HG03520 (cell line): ENCODE measurements at regions not wholly inside any gene's neighbourhood (a gene's known extent, or its start where the extent isn't known, plus 50 kb on each side); places are given as distances from the start of the nearest gene placed in this dataset.
"Not testable (repeated sequence)": the region's sequence is repeated elsewhere in the genome, so short reads cannot be mapped to it uniquely, and the experiment has no call there.

Experiments used
- ATAC-seq: cut with Tn5 transposase; IDR thresholded peaks from one replicate; pipeline ENCODE4 v1.9.1; 2021; ENCODE audit warnings: mild to moderate bottlenecking, moderate library complexity; ENCODE audit not compliant: unreplicated experiment

DNA sequence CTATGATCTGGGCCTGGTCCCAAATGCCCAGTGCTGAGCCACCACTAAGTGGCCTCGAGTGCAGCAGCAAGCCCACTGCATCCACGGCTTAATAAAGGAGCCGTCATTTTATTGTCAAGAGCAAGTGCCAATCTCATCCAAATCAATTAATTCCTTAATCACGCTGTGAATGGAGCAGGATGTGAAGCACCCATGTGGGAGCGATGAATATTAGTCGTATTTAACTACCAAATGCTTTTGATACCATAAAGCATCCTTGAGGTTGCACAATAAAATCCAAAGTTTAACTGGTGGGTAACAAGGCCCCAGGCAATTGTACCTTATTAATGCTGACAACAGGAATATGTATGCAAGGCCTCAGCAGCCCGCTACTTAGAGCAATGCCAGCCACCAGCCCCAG is 226.0 kb upstream of the C16orf82 start:
- ATAC-seq: no peak

DNA sequence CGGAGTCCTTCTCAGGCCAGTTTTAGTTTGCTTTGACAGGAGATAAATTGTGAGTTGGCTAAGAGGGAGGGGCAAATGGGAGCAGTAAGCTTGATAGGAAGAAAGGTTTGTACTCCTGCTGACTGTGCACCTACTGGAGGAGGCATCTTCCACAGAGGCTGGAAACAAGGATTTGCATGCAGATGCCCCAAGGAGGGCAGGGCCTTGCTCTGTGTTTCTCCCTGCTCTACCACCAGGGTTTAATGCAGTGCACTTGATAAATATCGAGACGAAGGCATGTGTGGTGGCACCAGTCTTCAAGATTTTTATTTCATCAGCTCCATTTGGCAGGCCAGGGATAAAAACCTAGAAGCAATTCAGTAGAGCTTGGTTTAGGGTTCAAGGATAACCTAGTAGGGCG is 210.5 kb upstream of the C16orf82 start:
- no peak for ATAC-seq

DNA sequence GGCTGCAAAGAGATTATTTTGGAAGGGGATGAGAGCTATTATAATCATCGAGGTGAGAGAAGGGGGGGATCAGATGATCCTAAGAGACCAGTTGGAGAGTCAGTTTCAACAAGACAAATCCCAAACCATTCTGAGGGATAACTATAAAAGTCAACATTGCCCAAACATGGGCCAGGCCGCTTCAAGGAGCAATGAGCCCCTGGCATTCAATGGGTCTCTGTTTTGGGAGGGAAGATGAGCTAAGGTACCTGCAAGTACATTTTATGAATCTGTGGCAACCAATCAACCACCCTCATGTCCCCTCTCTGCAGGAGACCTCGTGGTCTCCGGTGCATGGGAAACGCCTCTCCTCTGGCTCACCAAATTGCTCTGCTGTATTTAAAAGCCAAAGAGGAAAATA is 209.9 kb upstream of the C16orf82 start:
- no peak for ATAC-seq

DNA sequence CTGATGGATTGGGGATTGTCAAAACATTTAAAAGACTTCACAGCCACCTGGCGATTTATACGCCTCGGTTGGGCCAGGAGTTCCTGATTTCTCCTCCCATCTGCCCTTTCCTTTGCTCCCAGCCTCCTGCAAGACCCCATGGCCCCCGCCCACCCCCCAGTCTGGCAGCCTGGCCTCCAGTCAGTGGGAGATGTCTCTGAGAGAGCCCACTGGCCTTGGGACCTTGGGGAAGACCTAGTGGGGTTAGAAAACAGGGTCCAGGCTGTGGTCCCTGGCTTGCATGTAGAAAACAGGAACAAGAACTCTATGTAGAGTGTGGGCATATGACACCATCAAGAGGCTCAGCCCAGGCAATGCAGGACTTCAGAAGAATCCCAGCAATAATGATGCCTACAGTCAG is 209.4 kb upstream of the C16orf82 start:
- ATAC-seq: no peak

DNA sequence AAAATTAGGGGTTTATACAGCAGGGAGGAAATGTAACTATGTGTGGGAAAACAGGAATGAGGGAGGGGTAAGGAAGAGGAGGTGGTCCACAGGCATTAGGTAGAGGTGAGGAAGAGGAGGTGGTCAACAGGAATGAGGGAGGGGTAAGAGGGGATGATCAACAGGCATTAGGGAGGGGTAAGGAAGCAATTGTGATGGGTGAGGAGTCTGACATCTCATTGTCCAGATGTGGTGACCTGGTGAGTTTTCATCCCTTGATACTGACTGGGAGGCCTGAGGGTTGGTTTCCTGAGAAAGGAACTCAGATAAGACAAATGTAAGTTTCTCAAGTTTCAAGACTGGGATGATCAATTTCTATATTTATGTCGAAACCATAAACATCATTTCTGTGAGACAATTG is 206.2 kb upstream of the C16orf82 start:
- ATAC-seq: no peak

DNA sequence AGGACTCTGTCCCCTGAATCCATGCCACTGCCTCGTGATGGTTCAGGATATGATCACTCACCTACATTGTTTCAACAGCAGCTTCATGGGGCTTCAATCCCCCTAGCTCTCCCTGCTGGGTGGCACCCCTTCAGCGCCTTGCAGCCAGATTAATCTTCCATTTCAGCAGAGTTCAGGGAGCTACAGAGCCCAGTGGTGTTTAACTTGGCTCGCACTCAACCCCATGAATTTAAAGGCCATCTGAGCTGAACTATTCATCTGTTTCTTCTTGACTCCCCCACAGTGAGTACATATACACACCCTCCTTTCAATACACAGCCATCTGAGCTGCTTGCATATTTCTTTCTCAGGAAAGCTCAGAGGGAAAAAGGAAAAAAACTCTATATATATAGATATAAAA is 202.8 kb upstream of the C16orf82 start:
- ATAC-seq: no peak

DNA sequence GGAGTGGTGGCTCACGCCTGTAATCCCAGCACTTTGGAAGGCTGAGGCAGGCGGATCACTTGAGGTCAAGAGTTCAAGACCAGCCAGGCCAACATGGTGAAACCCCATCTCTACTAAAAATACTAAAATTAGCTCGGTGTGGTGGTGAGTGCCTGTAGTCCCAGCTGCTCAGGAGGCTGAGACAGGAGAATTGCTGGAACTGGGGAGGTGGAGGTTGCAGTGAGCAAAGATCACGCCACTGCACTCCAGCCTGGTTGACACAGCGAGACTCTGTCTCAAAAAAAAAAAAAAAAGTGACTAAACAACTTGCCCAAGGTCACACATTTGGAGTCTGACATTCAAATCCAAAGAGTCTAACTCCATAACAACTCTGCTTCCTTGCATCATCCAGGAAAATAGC is 192.4 kb upstream of the C16orf82 start:
- not testable (repeated sequence) for ATAC-seq

DNA sequence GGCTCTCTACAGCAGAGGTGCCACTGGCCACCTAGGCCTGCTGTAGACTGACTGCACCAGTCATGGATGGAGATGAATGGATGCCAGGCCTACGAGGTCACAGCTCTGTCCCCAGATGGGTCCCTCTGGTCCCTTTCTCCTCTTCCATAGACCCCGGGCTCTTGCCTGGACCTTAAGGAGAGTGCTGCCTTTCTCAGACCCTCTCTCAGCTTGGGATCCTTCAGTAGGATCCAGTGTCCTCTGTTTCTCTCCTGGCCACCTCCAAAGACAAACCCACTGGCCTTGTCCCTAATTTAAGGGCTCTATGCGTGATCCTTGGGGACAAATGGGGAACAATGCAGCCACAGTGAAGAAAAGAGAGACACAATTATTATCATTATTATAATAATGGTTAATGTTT is 189.3 kb upstream of the C16orf82 start:
- ATAC-seq: no peak

DNA sequence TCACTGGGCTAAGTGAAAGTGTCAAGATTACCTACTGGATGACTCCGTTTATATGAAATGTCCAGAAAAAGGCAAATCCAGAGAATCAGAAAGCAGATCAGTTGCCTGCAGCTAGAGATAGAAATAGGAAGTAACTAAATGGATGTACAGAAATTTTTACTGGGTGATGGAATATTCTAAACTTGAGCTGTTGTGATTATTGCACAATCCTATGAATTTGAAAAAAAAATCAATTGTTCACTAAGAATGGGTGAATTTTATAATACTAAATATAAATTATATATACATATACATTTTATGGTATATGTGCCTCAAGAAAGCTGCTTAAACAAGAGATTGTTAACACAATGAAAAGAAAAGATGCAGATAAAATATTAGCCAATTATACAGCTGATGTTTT is 181.1 kb upstream of the C16orf82 start:
- ATAC-seq: no peak

DNA sequence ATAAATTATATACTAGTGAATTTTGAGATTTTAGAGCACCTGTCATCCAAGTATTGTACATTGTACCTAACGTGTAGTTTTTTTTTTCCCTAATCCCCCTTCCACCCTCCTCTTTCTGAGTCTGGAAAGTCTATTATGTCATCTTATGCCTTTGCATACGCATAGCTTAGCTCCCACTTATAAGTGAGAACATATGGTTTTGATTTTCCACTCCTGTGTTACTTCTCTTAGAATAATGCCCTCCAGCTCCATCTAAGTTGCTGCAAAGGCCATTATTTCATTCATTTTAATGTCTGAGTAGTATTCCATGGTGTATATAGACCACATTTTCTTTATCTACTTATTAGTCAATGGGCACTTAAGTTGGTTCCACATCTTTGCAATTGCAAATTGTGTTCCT is 177.0 kb upstream of the C16orf82 start:
- ATAC-seq: no peak

DNA sequence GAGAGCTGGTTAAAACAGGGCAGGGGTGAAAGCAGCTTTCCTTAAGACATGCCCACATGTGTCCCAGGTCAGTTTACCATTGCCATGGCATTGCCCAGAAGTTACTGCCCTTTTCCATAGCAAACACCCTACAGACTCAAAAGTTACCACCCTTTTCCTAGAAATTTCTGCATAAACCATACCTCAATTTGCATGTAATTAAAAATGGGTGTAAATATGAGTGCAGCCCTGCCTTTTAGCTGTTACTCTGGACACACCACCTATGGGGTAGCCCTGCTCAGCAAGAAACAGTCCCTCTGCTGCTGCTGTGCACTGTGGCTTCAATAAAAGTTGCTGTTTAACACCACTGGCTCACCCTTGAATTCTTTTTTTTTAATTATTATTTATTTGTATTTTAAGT is 168.5 kb upstream of the C16orf82 start:
- ATAC-seq: no peak

DNA sequence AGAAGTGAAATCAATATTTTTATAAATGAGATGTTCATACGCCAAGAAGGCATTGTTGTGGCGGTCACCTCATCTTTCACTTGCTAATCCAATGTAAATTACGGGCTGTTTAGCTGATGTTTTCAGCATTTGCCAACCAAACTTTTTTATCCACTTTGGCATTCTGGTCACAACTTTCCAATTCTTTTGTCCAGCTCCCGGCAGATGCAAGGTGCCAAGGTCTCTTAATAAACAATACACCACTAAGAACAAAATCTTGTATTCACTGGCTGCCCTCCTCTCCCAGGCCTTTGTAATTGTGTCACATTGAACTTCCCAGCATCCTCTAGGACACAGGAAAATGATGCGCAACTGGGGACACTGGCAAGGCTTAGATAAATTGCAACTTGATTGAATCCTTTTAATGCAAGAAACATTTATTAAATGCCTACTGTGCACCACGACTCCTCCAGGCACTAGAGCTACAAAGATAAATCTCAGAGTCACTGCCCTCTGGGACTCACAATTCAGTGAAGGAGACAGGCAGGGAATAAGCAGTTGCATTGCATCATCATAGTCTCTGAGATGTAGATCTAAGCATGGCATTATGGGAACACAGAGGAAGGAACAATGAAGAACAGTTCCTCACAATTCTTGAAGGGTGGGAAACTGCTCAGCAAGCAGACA is 165.4 kb upstream of the C16orf82 start:
- ATAC-seq: no peak

DNA sequence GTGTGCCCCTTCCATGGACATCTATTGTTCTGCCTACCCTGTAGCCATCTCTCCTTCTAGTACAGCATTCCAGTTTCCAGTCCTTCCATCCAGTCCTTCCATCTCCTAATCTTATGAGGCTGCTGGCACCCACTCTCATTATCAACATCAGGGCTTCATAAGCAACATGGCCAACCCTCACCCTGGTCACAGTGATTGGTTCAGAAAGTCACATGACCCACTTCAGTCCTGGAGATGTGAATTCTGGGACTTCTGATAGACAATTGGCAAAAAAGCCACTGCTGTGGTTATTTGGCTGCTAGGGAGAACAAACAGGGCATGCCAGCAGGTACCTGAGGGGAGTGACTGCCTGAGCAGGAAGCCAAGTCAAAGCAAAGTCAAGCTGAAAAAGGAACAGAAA is 164.7 kb upstream of the C16orf82 start:
- ATAC-seq: no peak

DNA sequence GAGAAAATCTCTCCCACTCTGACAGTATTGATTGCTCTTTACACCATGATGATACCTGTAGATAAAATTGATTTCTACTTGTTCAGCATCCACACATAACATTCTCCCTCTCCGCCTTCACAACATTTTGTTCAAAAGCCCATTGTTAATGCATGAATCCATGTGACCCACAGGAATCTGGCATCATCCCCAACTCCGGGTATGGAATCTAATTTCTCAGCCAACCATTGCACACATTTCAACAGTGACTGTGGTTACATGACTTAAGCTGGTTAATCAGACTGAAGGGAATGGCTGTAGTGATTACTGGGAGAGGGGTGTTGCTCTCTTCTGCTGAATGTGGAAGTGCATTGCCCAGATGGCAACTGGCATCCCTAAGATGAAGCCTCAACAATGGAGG is 161.4 kb upstream of the C16orf82 start:
- no peak for ATAC-seq

DNA sequence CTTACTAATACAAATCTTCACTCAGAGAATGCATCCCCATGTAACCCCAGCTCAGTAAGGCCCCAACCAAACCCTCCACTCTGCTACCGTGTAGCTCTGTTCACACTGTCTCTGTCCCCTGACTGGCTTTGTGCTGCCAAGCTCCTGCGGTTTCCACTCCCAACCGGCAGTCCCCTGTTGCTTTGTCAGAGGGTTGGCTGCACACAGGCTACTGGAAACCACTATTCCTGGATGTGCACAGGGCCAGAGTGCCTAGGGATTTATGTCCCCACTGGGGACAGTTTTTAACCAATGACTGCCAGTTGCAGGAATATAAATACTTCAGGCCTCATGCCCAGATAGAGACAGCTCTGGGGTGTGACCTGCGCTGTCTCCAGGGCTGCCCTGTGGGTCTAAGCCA is 157.1 kb upstream of the C16orf82 start:
- no peak for ATAC-seq

DNA sequence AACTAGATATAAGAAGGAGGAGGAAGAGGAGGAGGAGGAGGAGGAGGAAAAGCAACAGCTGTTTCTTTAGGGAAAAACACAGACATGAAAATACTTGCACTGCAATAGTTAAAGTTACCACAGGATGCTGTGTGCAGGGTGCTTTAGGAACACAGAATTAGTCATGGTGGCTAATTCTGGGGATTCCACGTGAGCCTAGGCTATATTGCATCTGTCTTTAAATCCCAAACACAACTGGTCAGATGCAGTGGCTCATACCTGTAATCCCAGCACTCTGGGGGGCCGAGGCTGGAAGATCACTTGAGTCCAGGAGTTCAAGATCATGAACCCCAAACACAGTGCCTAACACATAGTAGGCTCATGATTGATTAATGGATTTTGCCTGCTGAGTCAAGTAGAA is 155.3 kb upstream of the C16orf82 start:
- ATAC-seq: no peak

DNA sequence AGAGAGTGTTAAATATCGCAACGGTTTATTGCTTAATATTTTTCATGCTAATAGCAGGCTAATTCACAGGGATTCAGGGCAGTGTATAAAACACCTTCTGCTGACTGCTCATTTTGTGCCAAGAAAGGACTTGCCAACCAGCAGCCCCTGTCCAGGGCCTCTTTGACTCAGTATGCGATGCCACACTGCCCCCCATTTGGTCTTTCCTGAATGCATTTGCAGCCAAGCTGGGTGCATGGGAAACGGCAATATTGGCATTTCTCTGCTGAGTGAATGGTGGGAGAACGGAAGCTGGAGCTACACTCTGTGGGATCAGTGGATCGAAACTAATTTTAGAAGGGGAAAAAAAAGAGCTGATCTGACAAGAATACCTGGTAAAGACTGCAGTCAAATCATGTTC is 152.9 kb upstream of the C16orf82 start:
- ATAC-seq: no peak

DNA sequence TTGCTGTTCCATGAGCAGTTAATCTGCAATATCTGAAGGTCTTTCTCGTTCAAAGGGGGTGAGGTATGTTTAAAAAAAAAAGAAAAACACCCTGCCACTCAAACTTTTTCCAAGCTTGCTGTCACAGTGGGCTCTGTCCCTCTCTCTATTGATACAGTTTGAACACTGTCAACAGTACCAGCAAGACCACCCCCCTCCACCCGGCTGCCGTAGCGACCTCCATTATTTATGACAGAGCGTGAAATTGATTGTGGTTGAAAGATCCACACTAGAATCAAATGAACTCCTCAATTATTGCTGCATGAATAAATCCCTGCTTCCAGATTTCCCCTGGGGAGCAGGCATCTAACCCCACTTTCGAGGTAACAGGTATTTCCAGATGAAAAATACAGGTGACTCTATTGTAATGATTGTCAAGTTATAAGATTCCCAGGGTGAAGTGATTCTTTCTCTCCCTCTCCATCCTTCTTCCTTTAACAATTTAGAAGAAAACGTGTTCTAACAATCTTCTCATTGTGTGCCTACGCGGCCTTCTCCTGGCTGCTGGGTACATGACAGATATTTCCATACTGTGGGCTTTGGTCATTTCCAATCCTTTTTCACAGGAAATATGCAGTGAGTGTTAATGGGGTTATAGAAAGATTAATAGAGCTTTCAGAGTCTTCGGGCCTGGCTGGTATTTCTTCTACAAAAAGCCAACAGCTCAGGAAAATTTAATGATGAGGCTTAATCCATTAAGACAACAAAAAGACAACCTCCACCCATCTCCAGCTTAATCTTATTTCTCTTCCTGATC is 135.7 kb upstream of the C16orf82 start:
- no peak for ATAC-seq

DNA sequence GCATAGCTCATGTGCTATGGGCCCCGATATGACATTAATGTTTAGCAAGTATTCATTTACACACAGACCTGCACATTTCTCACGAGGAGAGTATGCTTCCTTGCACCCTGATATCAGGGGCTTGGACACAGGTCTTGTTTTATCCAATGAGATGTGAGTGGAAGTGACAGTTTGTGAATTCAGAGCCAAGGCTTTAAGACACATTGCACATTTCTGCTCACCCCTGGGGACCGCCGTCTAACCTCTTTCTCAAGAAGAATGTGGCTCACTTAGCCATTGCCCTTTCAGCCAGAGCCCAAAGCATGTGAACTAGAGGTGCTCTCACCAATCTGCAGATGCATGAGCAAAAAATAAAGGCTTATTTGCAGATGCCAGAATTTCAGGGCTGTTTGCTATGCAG is 116.1 kb upstream of the C16orf82 start:
- ATAC-seq: no peak

DNA sequence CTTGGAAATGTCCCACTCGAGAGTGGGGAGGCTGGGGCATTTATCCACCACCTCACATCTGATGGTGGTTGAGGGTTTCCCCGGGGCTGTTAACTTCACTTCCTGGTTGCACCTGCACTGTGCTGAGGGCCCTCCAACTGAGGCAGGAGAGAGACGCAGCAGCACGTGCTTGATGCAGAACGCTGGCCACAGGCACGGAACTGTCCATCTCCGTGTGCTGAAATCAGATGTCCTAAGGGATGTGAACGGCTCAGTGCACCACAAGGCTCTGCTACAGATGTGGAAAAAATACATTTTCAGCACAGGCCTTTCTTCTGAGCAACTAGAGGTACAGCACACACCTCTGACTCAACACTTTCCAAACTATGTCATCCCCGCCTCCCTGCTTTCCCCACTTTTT is 114.8 kb upstream of the C16orf82 start:
- ATAC-seq: no peak

DNA sequence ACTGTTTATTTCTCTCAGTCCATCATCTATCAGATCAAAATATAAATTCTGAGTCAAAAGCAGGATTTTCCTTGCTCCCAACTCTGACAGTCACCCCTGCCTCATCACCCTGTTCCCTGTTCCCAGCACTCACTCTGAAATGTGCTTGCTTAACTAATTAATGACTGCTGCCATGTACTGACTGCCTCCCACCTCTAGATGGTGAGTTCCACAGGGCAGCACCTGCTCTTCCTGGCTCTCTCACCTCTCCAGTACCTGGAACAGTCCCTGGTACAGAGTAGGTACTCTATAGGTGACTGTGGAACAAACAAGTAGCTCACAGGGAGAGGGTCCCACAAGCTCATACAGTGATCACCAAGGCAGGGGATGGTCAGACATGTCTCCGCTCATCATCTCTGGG is 114.3 kb upstream of the C16orf82 start:
- no peak for ATAC-seq

DNA sequence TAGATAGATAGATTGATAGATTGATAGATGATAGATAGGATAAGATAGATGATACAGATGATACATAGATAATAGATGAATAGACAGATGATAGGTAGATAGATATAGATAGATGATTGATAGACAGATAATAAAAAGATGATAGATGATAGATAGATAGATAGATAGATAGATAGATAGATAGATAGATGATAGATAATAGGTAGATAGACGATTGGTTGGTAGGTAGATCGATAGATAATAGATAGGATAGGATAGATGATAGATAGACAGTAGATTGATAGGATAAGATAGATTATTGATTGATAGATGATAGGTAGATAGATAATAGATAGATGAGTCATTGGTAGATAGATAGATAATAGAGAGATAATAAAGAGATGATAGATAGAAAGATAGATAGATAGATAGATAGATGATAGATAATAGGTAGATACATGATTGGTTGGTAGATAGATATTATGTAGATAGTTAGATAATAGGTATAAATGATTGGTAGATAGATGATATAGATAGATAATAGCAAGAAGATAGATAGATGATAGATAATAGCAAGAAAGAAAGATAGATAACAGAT is 109.4 kb upstream of the C16orf82 start:
- no peak for ATAC-seq
